ENCODE measurements at regions not wholly inside any gene's neighbourhood (a gene's known extent, or its start where the extent isn't known, plus 50 kb on each side); places are given as distances from the start of the nearest gene placed in this dataset.

DNA sequence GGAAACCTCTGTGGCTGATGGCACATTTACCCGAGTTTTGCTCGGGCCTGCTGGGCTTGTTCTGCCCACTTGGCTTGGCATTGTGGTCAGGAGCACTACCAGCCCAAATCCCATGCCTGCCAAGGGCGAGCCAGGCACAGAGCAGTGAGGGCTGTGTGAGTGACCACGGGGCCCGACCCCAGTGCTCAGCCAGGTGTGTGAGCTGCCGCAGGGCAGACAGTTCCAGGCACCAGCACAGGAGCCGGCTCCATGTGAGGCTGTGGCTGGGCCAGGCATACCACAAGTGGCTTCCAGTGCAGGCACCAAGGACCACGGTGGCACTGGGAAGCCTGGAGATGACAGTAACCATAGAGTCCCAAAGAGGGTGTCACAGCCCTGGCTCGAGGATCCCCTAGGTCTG is 1225.5 kb upstream of the GJE1 start:
- TF ChIP-seq, protein P1, sequence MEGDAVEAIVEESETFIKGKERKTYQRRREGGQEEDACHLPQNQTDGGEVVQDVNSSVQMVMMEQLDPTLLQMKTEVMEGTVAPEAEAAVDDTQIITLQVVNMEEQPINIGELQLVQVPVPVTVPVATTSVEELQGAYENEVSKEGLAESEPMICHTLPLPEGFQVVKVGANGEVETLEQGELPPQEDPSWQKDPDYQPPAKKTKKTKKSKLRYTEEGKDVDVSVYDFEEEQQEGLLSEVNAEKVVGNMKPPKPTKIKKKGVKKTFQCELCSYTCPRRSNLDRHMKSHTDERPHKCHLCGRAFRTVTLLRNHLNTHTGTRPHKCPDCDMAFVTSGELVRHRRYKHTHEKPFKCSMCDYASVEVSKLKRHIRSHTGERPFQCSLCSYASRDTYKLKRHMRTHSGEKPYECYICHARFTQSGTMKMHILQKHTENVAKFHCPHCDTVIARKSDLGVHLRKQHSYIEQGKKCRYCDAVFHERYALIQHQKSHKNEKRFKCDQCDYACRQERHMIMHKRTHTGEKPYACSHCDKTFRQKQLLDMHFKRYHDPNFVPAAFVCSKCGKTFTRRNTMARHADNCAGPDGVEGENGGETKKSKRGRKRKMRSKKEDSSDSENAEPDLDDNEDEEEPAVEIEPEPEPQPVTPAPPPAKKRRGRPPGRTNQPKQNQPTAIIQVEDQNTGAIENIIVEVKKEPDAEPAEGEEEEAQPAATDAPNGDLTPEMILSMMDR (IDR thresholded peaks at IDR 0.05; ENCODE audit: low read length): no peak
- no peak for TF ChIP-seq EZH2 (IDR thresholded peaks at IDR 0.05; ENCODE audit: borderline replicate concordance, low read length)
